CD4-positive, alpha-beta T cell treated with Interleukin-17A for 4 hours (primary cell): ENCODE measurements at regions not wholly inside any gene's neighbourhood (a gene's known extent, or its start where the extent isn't known, plus 50 kb on each side); places are given as distances from the start of the nearest gene placed in this dataset.

ENCODE experiments used
- DNase-seq: peaks from one replicate; pipeline ENCODE4 v3.0.0-alpha.2; 2020; ENCODE audit warnings: mixed read lengths

GRCh38 chr5:123786411-123786810, 274.4 kb downstream of the CSNK1G3 start:
- DNase-seq: no peak

DNA sequence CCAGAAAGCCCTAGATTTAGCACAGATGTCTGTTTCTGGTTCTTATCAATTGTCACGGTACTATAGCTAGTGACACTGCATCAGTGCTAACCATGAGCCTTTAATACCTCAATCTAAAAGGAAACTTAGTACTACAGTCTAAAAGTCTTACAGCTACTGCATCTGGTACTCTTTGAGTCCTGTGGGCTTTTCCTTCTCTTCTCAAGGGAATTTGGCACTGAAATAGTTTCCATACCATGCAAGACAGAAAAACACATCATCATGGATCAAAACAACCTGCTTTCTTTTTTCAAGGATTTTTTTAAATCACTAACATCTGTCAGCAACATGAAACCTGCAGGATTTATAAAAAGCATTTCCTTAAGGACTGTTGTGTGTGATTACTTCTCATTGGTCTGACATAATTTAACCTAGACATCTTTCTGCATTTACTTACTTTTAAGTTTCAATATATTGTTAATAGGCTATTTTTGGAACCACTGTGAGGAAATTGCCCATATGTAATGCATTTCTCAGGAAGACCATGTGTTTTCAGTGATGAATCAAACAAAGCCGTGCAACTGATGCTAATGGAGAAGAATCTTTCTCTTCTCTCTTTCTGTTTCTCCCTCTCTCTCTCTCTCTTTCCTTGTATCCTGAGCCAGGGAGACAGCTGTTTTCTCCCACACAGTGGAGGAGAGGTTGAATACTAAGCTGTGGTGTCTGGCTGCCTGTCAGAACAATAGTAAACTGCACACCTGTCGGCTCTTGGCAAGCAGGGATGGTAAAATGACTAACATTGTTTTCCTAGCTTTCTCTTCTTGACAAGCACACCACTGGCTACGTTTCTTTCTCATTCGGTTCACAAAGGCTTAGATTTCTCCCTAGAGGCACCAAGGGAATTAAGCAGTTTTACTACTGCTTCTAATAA, 273.4 kb downstream of the CSNK1G3 start:
- DNase-seq: no peak

DNA sequence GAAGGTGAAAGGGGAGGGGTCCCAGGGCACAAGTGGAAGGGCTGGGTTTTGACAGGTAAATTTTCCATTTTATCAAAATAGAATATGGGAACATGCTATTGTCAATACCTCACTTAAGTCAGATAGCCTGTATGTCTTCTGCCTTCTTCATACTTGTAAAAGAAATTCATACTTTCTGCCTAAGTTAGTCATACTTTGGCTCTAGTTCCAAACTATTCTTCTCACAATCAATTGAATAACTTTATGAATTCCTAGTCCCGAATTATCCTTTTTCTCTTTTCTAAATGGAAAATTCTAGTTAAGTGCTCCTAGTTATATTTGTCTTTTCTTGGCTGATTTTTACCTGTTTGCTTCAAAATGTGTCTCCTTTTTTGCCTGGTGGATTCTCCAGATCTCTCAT, 271.4 kb downstream of the CSNK1G3 start:
- no peak for DNase-seq

GRCh38 chr5:123778641-123779040, 266.7 kb downstream of the CSNK1G3 start:
- no peak for DNase-seq

- DNase-seq: no peak
Measured at GRCh38 chr5:123776761-123777160, 264.8 kb downstream of the CSNK1G3 start.

DNA sequence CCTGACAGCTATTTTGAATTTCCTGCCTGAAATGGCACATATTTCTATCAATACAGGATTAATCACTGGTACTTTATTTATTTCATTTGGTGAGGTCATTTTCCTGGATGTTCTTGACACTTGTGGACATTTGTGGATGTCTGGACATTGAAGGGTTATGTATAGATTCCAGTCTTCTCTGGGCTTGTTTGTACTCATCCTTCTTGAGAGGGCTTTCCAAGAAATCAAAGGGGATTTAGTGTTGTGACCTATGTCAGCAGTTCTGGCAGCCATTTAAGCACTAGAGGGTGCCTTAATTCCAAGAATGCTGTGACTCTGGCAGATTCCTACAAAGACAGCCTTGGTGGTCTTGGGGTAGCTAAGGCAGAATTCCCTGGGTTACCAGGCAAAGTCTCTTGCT, 259.7 kb downstream of the CSNK1G3 start:
- no peak for DNase-seq

GRCh38 chr5:123763201-123763600, 251.2 kb downstream of the CSNK1G3 start:
- DNase-seq: no peak

DNA sequence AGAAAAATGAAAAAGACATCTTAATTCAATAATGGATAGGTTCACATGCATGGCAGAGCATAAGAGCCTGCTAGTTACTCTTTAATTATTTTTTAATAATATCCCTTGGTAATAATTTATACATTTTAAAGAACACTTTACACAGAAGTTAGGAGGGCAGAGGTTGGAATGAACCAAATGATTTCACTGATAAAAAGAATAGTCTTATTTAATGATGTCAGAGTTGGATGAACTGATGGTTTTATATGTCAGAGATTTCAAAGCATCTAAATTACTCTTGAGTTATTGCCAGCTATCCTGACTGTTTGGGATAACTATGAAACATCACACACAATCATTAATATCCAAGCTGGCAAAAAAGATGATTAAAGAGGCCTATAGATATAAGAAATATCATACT, 244.8 kb downstream of the CSNK1G3 start:
- no peak for DNase-seq

DNA sequence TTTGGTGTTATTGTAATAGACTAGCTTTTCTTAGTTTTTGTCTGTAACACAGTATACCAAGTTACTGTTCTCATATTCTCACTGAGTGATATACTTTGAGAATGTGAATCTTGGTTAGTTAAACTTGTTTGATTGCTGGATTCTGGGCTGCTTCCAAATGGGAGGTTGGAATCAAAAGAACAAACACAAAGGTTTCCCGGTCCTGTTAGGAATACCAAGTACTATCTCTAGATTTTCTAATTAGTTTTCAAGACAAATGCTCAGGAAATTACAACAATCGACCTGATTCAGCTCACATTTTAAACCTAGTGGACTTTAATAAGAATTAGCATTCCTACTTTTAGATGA, 244.3 kb downstream of the CSNK1G3 start:
- DNase-seq: no peak

GRCh38 chr5:123755653-123756317, 243.8 kb downstream of the CSNK1G3 start:
- no peak for DNase-seq

- DNase-seq: no peak
Measured at GRCh38 chr5:123754908-123755307, 242.9 kb downstream of the CSNK1G3 start.

- no peak for DNase-seq
Measured at GRCh38 chr5:123753937-123754891, 242.2 kb downstream of the CSNK1G3 start.

DNA sequence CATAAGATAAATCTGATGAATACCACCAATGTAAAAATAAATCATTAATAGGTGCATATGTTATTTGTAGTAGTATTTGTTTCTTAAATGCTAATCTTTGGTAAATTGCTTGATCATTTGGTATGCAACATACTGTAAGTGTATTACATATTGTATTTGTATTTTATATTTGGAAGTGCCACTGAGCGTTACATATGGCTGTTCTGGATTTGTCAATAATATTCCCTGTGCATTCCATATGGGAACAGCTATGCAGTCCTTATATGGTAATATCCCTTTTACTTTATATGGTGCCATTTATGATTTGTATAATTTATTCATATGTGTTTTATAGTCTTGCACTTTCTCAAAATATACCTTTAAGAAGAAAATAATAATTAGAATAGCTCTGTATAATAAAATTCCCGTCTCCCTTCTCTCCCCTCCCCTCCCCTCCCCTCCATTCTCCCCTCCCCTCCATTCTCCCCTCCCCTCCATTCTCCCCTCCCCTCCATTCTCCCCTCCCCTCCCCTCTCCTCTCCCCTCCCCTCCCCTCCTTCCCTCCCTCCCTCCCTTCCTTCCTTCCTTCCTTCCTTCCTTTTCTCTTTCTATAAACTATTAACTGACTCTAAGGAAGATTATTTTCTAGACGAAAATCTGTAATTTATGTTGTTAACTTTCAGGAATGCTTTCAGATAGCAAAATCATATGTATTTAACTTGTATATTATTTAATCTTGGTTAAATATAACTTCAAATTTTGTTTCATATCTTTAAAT, 241.4 kb downstream of the CSNK1G3 start:
- DNase-seq: no peak

DNA sequence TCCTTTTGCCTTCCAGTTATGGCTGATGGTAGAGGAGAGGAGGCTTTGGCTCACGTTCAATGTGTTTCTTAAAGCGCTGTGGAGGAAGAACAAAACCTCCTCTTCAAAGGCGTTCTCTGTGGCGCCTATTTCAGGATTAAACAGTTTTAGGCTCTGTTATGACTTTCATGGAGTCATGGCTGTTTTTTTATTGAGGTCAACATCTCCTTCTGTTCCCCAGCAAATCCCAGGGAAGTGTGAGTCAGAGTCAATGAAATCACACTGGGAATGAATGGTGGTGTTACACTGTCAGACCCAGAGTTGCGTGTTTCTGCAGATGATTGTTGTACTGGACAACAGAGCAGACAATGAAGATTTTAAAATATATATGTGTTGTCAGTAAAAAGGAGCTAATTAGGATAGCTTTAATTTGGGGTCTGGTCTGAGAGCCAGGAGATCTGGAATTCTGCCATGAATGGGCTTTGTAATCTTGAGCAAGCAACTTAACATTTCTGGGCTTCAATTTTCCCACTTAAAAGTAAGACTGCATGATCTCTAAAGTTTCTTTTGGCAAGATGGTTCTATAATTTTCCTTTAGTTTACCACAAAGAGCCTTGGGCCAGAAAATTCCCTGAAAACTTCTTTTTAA, 240.7 kb downstream of the CSNK1G3 start:
- DNase-seq: no peak

- no peak for DNase-seq
Measured at GRCh38 chr5:123751670-123752069, 239.7 kb downstream of the CSNK1G3 start.

DNA sequence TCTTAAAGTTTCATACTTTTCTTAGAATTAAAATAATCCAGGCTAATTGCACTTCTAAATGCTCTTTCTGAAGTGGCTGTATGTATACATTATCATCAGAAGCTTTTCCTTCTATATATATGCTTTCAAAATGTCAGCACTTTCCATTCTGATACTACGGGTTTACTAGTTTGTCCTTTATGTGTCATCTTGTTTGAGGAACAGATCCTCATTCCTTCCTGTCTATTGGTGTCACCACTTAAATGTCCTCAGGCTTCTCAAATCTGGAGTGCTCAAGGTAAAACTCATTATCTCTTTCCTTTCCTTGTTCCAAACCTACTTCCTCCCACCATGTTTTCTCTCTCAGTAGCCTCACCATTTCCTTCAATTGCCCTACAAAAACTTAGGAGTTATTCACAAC, 236.3 kb downstream of the CSNK1G3 start:
- DNase-seq: no peak

- no peak for DNase-seq
Measured at GRCh38 chr5:123746683-123747360, 234.8 kb downstream of the CSNK1G3 start.

GRCh38 chr5:123743990-123744583, 232.1 kb downstream of the CSNK1G3 start:
- DNase-seq: no peak

DNA sequence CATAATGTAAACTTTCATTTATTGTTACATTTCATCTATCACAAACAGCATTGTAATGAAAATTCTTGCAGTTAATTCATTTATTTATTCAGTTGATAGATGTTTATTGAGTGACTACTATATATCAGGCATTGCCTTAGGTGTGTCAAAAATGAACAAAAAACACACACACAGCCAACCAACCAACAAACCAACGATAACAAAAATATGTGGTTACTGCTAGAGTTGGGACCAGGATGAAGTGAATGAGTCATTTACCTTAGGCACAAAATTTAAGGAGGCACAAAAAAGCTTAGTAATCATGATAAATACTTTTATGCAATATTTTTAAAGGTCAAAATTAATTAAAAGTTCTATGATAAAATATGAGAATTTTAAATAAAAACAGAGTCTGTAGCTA, 223.4 kb downstream of the CSNK1G3 start:
- no peak for DNase-seq

DNA sequence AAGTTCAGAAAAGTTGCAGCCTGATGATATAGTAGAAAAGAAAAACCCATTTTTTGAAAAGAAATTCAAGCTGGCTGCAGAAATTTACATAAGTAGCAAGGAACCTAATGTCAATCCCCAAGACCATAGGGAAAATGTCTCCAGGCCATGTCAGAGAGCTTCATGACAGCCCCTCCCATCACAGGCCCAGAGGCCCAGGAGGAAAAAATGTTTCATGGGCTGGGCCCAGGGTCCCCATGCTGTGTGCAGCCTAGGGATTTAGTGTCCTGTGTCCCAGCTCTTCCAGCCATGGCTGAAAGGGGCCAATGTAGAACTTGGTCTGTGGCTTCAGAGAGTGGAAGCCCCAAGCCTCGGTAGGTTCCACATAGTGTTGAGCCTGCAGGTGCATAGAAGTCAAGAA, 220.3 kb downstream of the CSNK1G3 start:
- no peak for DNase-seq

- no peak for DNase-seq
Measured at GRCh38 chr5:123722451-123722850, 210.5 kb downstream of the CSNK1G3 start.
